Gastrocnemius medialis (tissue), 4 donors: ENCODE measurements at regions not wholly inside any gene's neighbourhood (a gene's known extent, or its start where the extent isn't known, plus 50 kb on each side); places are given as distances from the start of the nearest gene placed in this dataset.

Experiments
- ATAC-seq, 2 donors: fragments of 150-250 bp; one replicate each; pipeline ENCODE4 v1.9.1; 2016
- DNase-seq, 2 donors: peaks; one replicate each; pipeline ENCODE4 v3.0.0-alpha.2; 2019
- H3K27ac ChIP-seq, 4 donors: fragments of 200-600 bp; sonication (generic); 1 replicate in 1 of 4; 2 replicates in 3 of 4; pipeline ENCODE4 v1.5.1; 2016 to 2018; ENCODE audit warnings: mild to moderate bottlenecking in 2 of 4, moderate library complexity in 1 of 4
- H3K27me3 ChIP-seq, 3 donors: fragments of 200-600 bp; sonication (generic) in 2 of 3; 1 replicate in 1 of 3; 2 replicates in 2 of 3; pipeline versions ENCODE4 v1.5.1 to v1.6.0; 2016 to 2019; ENCODE audit warnings: mild to moderate bottlenecking in 1 of 3, moderate library complexity in 1 of 3
- H3K36me3 ChIP-seq, 2 donors: fragments of 200-600 bp; sonication (generic) in 1 of 2; one replicate each; pipeline ENCODE4 v1.5.1; 2017 to 2018
- H3K4me1 ChIP-seq, 2 donors: fragments of 200-600 bp; sonication (generic) in 1 of 2; one replicate each; pipeline ENCODE4 v1.5.1; 2016 to 2017; ENCODE audit warnings: mild to moderate bottlenecking in 2 of 2
- H3K4me3 ChIP-seq, 4 donors: fragments of 200-600 bp; sonication (generic) in 3 of 4; 1 replicate in 1 of 4; 2 replicates in 3 of 4; pipeline ENCODE4 v1.5.1; 2016 to 2019; ENCODE audit warnings: mild to moderate bottlenecking in 2 of 4
- H3K9me3 ChIP-seq, 3 donors: fragments of 200-600 bp; sonication (generic) in 2 of 3; 1 replicate in 1 of 3; 2 replicates in 2 of 3; pipeline ENCODE4 v1.5.1; 2016 to 2019
- CTCF ChIP-seq, 5 experiments: fragments of 450-650 bp in 3 of 5; fragments of 200-600 bp in 2 of 5; sonication (generic) in 2 of 5; IDR thresholded peaks in 4 of 5; conservative IDR thresholded peaks in 1 of 5; 1 replicate in 4 of 5; 2 replicates in 1 of 5; pipeline ENCODE4 v1.5.1; 2016 to 2019; ENCODE audit warnings: antibody characterized with exemption in 5 of 5, mild to moderate bottlenecking in 3 of 5, moderate library complexity in 3 of 5
- POLR2A ChIP-seq, 2 donors: fragments of 450-650 bp; IDR thresholded peaks; one replicate each; pipeline ENCODE4 v1.6.1; 2017; ENCODE audit warnings: antibody characterized with exemption in 2 of 2, mild to moderate bottlenecking in 2 of 2, moderate library complexity in 2 of 2
- in situ Hi-C, 4 donors: fragments of 200-750 bp; cut with MboI; loops; one replicate each; pipeline versions ENCODE4 v1.15.0 to v1.8.0; 2017; ENCODE audit warnings: low sequenced_read_pairs in 4 of 4
- intact Hi-C: fragments of 100-400 bp; cut with DNase I; formaldehyde crosslinking; loops from one replicate; pipeline ENCODE4 v1.15.1; 2023; ENCODE audit warnings: low total_unique reads

DNA sequence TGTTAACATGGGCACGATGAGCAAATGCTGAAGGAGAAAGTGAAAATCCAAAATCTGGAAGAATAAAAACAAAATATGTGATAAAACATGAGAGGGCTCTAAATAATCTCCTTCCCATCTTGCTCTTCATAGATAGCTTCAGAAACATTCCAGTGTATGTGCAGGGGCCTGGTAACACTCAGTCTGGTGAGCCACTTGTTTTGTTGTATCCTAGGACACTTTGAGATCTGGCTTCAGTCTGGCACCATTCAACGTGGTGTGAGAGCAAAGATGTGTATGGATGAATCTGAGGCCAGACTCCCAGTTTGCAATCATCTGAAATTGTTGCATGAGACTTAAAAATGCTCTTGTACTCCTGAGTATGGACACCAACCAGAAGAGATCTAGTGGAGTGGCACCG lies 337.2 kb upstream of the ZNF385D start:
- no peaks in the 10 kb centered on the region for H3K36me3 ChIP-seq
- TF ChIP-seq POLR2A (IDR thresholded peaks at IDR 0.05) (no peak), CTCF (IDR thresholded peaks at IDR 0.05 in 4 of 5, conservative IDR thresholded peaks at IDR 0.05 in 1 of 5) (no peak)
- intact Hi-C loops = no loop called here
- H3K9me3 ChIP-seq = no peaks in the 10 kb centered on the region
- no peak overlapping the region for H3K4me3 ChIP-seq
- ATAC-seq (no peak), DNase-seq (no peak)
- no peaks in the 10 kb centered on the region for H3K27me3 ChIP-seq
- H3K4me1 ChIP-seq = peaks cover 0 to 7% of the 10 kb centered on the region in 2 donors
- in situ Hi-C loops = no loop called here
- H3K27ac ChIP-seq = no peak overlapping the region

DNA sequence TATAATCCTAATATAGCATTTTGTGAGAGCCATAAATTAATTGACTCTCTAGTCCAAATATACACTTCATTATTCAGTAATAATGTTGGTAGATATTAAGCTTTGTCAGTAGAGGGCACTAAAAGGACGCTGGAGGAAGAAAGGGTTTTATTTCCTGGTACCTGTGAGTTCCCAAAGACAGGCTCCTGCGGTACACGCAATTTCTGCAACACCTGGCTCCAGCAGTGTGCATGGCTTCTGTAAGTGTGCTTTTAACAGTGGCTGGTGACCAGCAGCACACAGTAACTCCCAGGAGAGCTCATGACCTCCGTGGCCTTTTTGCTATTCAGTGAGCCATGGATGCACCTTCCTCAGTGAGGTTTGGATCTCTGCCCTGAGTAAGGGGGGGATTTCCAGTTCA lies 338.3 kb upstream of the ZNF385D start:
- TF ChIP-seq POLR2A (IDR thresholded peaks at IDR 0.05) = no peak
- peak in 2 of 5 experiments; percentile 25 to 31 for TF ChIP-seq CTCF (IDR thresholded peaks at IDR 0.05 in 4 of 5, conservative IDR thresholded peaks at IDR 0.05 in 1 of 5)
- in situ Hi-C loops = no loop called here
- H3K27me3 ChIP-seq = no peaks in the 10 kb centered on the region
- intact Hi-C loops = no loop called here
- H3K27ac ChIP-seq = no peak overlapping the region
- DNase-seq (no peak), ATAC-seq (peak in 1 of 2 donors; percentile 72)
- no peaks in the 10 kb centered on the region for H3K36me3 ChIP-seq
- peaks cover 0 to 7% of the 10 kb centered on the region in 2 donors for H3K4me1 ChIP-seq
- no peak overlapping the region for H3K4me3 ChIP-seq
- H3K9me3 ChIP-seq = no peaks in the 10 kb centered on the region

GRCh38 chr3:22091329-22091728 lies 340.3 kb upstream of the ZNF385D start:
- H3K9me3 ChIP-seq = no peaks in the 10 kb centered on the region
- no peak overlapping the region for H3K4me3 ChIP-seq
- DNase-seq = no peak
- in situ Hi-C loops (no loop called here), intact Hi-C loops (no loop called here)
- TF ChIP-seq CTCF (IDR thresholded peaks at IDR 0.05 in 4 of 5, conservative IDR thresholded peaks at IDR 0.05 in 1 of 5) (no peak), POLR2A (IDR thresholded peaks at IDR 0.05) (no peak)
- peak in 1 of 2 donors; percentile 60 for ATAC-seq
- H3K4me1 ChIP-seq = peaks cover 0 to 7% of the 10 kb centered on the region in 2 donors
- H3K27ac ChIP-seq = peak overlapping the region in 1 of 4 donors; percentile 58
- H3K27me3 ChIP-seq = no peaks in the 10 kb centered on the region
- no peaks in the 10 kb centered on the region for H3K36me3 ChIP-seq

GRCh38 chr3:22098021-22098420 lies 347.0 kb upstream of the ZNF385D start:
- no peaks in the 10 kb centered on the region for H3K27me3 ChIP-seq
- ATAC-seq = no peak
- H3K4me1 ChIP-seq = no peaks in the 10 kb centered on the region
- no peaks in the 10 kb centered on the region for H3K36me3 ChIP-seq
- intact Hi-C loops = no loop called here
- no peak overlapping the region for H3K27ac ChIP-seq
- TF ChIP-seq POLR2A (IDR thresholded peaks at IDR 0.05) (no peak), CTCF (IDR thresholded peaks at IDR 0.05 in 4 of 5, conservative IDR thresholded peaks at IDR 0.05 in 1 of 5) (no peak)
- H3K4me3 ChIP-seq = no peak overlapping the region
- no peak for DNase-seq
- no peaks in the 10 kb centered on the region for H3K9me3 ChIP-seq
- in situ Hi-C loops = no loop called here

GRCh38 chr3:22101351-22101750 lies 350.3 kb upstream of the ZNF385D start:
- ATAC-seq (no peak), DNase-seq (no peak)
- in situ Hi-C loops (loop anchor here in 1 of 4 donors (25.0 kb wide), 2 partner anchors 1589 to 1764 kb away; no protein-coding TSS in a partner anchor), intact Hi-C loops (no loop called here)
- TF ChIP-seq CTCF (IDR thresholded peaks at IDR 0.05 in 4 of 5, conservative IDR thresholded peaks at IDR 0.05 in 1 of 5) (no peak), POLR2A (IDR thresholded peaks at IDR 0.05) (no peak)
- Histone ChIP-seq H3K27ac (no peak overlapping the region), H3K4me3 (no peak overlapping the region), H3K4me1 (peaks cover 2 to 3% of the 10 kb centered on the region in 2 donors), H3K36me3 (no peaks in the 10 kb centered on the region), H3K9me3 (no peaks in the 10 kb centered on the region), H3K27me3 (no peaks in the 10 kb centered on the region)
